ENCODE measurements at regions not wholly inside any gene's neighbourhood (a gene's known extent, or its start where the extent isn't known, plus 50 kb on each side); places are given as distances from the start of the nearest gene placed in this dataset.

DNA sequence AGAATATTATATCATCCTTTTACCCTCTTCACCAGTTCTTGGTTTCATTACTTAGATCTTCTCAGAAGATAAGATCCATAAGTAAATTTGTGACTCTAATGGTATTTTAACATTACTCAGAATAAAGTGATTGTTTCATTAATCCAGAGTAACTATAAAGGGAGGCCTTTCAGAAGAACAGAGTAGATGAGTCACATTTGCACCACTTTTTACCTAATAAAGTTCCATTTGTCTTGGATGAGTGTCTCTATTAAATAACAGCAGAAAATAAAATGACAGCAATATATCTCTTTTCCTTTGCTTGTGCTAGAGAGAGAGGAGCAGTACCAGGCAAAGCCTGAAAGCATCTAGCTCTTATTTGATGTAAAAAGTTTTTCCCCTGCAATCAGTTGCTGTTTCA is 926.5 kb upstream of the CNTNAP5 start:
- no peak for ATAC-seq
- CTCF ChIA-PET = no interaction called here

DNA sequence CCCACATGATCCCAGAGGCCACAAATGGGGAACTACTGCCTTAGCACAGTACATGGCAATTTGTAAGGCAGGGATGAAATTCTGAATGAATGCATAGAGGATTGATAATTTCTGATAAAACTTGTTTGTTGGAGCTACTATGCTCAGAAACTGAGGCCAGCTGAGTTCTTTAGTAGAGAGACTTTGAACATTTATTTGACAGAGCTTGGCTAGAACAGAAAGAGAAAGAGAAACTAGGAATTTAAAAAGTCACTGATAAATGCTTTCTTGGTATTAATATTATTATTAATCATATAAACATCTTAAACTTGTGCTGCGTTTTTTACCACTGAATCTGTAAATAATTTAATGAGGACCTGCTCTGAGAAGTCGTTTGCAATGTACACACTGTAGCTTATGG is 923.7 kb upstream of the CNTNAP5 start:
- no peaks in the 10 kb centered on the region for H3K36me3 Mint-ChIP-seq (ENCODE audit: low read depth)
- DNase-seq = no peak
- H3K4me1 Mint-ChIP-seq (ENCODE audit: low read depth) = no peaks in the 10 kb centered on the region
- ChIA-PET POLR2A (no interaction called here), CTCF (no interaction called here)
- H3K27me3 Mint-ChIP-seq (ENCODE audit: low read depth) = no peaks in the 10 kb centered on the region
- H3K4me3 Mint-ChIP-seq = no peak overlapping the region
- ATAC-seq = no peak
- H3K27ac Mint-ChIP-seq = no peak overlapping the region
- no peaks in the 10 kb centered on the region for H3K9me3 Mint-ChIP-seq (ENCODE audit: insufficient read depth)

More for the DNA sequence above, 926.5 kb upstream of the CNTNAP5 start:
- no peak overlapping the region for H3K27ac Mint-ChIP-seq
- no peak for DNase-seq
- POLR2A ChIA-PET = no interaction called here
- no peaks in the 10 kb centered on the region for H3K27me3 Mint-ChIP-seq (ENCODE audit: low read depth)
- H3K4me3 Mint-ChIP-seq = no peak overlapping the region
- no peaks in the 10 kb centered on the region for H3K9me3 Mint-ChIP-seq (ENCODE audit: insufficient read depth)
- H3K4me1 Mint-ChIP-seq (ENCODE audit: low read depth) = no peaks in the 10 kb centered on the region
- H3K36me3 Mint-ChIP-seq (ENCODE audit: low read depth) = no peaks in the 10 kb centered on the region

- DNase-seq = no peak
- H3K27ac Mint-ChIP-seq = no peak overlapping the region
These were observed 921.2 kb upstream of the CNTNAP5 start for GRCh38 chr2:123103902-123104301.

GRCh38 chr2:123116595-123116994 is 908.5 kb upstream of the CNTNAP5 start:
- CTCF ChIA-PET = no interaction called here
- ATAC-seq (no peak), DNase-seq (no peak)
- no peaks in the 10 kb centered on the region for H3K36me3 Mint-ChIP-seq (ENCODE audit: low read depth)
- H3K27me3 Mint-ChIP-seq (ENCODE audit: low read depth) = no peaks in the 10 kb centered on the region
- H3K27ac Mint-ChIP-seq = no peak overlapping the region
- H3K9me3 Mint-ChIP-seq (ENCODE audit: insufficient read depth) = peaks cover 22% of the 10 kb centered on the region
- no peak overlapping the region for H3K4me3 Mint-ChIP-seq
- H3K4me1 Mint-ChIP-seq (ENCODE audit: low read depth) = no peaks in the 10 kb centered on the region
- POLR2A ChIA-PET = no interaction called here

More at GRCh38 chr2:123103902-123104301, 921.2 kb upstream of the CNTNAP5 start:
- CTCF ChIA-PET = no interaction called here
- no peaks in the 10 kb centered on the region for H3K27me3 Mint-ChIP-seq (ENCODE audit: low read depth)
- H3K9me3 Mint-ChIP-seq (ENCODE audit: insufficient read depth) = no peaks in the 10 kb centered on the region
- H3K36me3 Mint-ChIP-seq (ENCODE audit: low read depth) = no peaks in the 10 kb centered on the region
- H3K4me1 Mint-ChIP-seq (ENCODE audit: low read depth) = no peaks in the 10 kb centered on the region
- no peak overlapping the region for H3K4me3 Mint-ChIP-seq
- ATAC-seq = no peak
- POLR2A ChIA-PET = no interaction called here

GRCh38 chr2:123127236-123127635 is 897.9 kb upstream of the CNTNAP5 start:
- H3K27me3 Mint-ChIP-seq (ENCODE audit: low read depth) = no peaks in the 10 kb centered on the region
- H3K27ac Mint-ChIP-seq = no peak overlapping the region
- no peak for ATAC-seq
- ChIA-PET CTCF (interaction anchor here (0.5 kb wide), 1 partner anchor 379 kb away, joined by 3 read pairs; no protein-coding TSS in a partner anchor), POLR2A (no interaction called here)
- no peaks in the 10 kb centered on the region for H3K4me1 Mint-ChIP-seq (ENCODE audit: low read depth)
- H3K36me3 Mint-ChIP-seq (ENCODE audit: low read depth) = no peaks in the 10 kb centered on the region
- DNase-seq = no peak
- no peak overlapping the region for H3K4me3 Mint-ChIP-seq
- H3K9me3 Mint-ChIP-seq (ENCODE audit: insufficient read depth) = peaks cover 10% of the 10 kb centered on the region

DNA sequence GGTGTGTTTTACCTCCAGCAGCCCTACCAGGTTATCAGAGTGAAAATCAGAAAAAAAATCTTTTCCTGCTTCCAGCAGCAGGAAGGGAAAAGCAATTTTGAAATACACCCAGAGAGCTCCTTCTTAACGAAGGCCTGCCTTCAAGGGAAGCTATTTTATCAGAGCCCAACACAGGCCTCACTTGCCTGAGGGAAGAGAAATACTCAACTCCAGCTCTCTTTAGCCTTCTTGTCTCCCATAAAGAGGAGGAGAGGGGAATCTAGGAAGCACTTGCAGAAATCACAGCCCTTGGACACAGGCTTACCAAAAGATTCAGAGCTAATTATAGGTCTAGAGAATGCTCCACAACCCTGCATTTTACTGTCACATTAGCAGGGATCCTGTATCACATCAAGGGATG is 896.1 kb upstream of the CNTNAP5 start:
- DNase-seq = no peak
- ChIA-PET POLR2A (no interaction called here), CTCF (no interaction called here)
- no peak overlapping the region for H3K27ac Mint-ChIP-seq
- H3K4me3 Mint-ChIP-seq = no peak overlapping the region
- H3K27me3 Mint-ChIP-seq (ENCODE audit: low read depth) = no peaks in the 10 kb centered on the region
- no peak for ATAC-seq
- no peaks in the 10 kb centered on the region for H3K36me3 Mint-ChIP-seq (ENCODE audit: low read depth)
- no peaks in the 10 kb centered on the region for H3K4me1 Mint-ChIP-seq (ENCODE audit: low read depth)
- peaks cover 10% of the 10 kb centered on the region for H3K9me3 Mint-ChIP-seq (ENCODE audit: insufficient read depth)

- ChIA-PET POLR2A (no interaction called here), CTCF (no interaction called here)
- H3K4me3 Mint-ChIP-seq = no peak overlapping the region
- no peaks in the 10 kb centered on the region for H3K36me3 Mint-ChIP-seq (ENCODE audit: low read depth)
- H3K27ac Mint-ChIP-seq = no peak overlapping the region
- ATAC-seq (no peak), DNase-seq (no peak)
- no peaks in the 10 kb centered on the region for H3K4me1 Mint-ChIP-seq (ENCODE audit: low read depth)
- no peaks in the 10 kb centered on the region for H3K27me3 Mint-ChIP-seq (ENCODE audit: low read depth)
- H3K9me3 Mint-ChIP-seq (ENCODE audit: insufficient read depth) = peaks cover 15% of the 10 kb centered on the region
These were observed 888.7 kb upstream of the CNTNAP5 start for GRCh38 chr2:123136419-123136818.

DNA sequence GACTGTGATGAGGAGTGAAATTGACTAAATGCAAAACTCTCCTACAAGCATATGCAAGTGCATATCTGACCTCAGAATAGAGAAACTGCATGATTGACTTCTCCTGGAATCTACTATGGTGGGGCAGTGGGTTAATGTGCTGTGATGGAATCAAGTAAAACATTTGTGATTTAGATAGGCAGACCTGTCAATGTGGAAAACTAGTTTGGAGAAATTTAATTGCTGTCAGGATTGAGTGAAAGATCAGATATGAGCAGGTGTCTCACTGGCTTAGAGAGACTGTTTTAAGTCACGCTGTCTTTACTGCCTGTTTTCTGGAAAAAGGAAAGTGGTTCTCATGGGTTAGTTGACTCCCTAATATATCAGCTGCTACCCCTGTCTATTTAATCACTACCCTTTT is 881.0 kb upstream of the CNTNAP5 start:
- POLR2A ChIA-PET = no interaction called here
- Mint-ChIP-seq H3K4me1 (ENCODE audit: low read depth) (no peaks in the 10 kb centered on the region), H3K9me3 (ENCODE audit: insufficient read depth) (peaks cover 36% of the 10 kb centered on the region), H3K27ac (no peak overlapping the region), H3K4me3 (no peak overlapping the region), H3K27me3 (ENCODE audit: low read depth) (no peaks in the 10 kb centered on the region), H3K36me3 (ENCODE audit: low read depth) (no peaks in the 10 kb centered on the region)
- DNase-seq (no peak), ATAC-seq (no peak)
- CTCF ChIA-PET = no interaction called here

DNA sequence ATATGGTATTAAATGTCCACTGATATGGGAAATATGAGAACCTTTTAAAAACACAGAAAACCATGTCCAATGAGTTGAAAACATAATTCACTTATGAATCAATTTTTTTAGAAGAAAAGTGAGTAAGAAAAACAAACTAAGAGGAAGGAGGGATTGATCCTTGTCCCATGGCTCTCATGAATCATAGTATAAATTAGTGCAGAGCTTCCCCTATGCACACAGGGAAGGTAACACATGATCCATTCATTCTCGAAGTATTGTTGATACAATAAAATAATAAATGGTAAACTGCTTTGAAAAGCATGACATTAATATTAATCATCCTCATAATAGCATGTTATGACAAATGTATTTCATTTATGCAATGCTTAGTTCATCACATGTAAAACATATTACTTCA is 872.0 kb upstream of the CNTNAP5 start:
- no peak for ATAC-seq
- no peak for DNase-seq
- no peak overlapping the region for H3K27ac Mint-ChIP-seq

DNA sequence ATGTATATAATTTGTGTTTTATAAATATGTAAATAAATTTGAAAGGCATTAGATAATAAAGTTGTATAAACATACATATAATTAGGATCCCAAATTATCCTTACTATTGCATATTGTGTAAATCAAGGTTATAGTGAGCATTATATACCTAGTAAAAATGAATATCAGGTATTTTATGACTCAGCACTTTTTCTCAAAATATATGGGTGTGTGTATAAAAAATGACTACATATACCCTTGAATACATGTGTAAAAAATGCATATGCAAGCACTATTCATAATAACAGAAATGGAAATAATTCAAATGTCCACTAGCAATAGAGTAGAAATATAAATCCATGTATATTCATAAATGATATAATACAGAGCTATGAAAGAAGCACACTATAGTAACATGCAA is 870.9 kb upstream of the CNTNAP5 start:
- H3K27me3 Mint-ChIP-seq (ENCODE audit: low read depth) = no peaks in the 10 kb centered on the region
- H3K4me1 Mint-ChIP-seq (ENCODE audit: low read depth) = no peaks in the 10 kb centered on the region
- H3K36me3 Mint-ChIP-seq (ENCODE audit: low read depth) = no peaks in the 10 kb centered on the region
- no peak for ATAC-seq
- ChIA-PET CTCF (no interaction called here), POLR2A (no interaction called here)
- DNase-seq = no peak
- no peak overlapping the region for H3K4me3 Mint-ChIP-seq
- no peak overlapping the region for H3K27ac Mint-ChIP-seq
- peaks cover 7% of the 10 kb centered on the region for H3K9me3 Mint-ChIP-seq (ENCODE audit: insufficient read depth)

More for the DNA sequence above, 872.0 kb upstream of the CNTNAP5 start:
- Mint-ChIP-seq H3K9me3 (ENCODE audit: insufficient read depth) (peaks cover 16% of the 10 kb centered on the region), H3K4me1 (ENCODE audit: low read depth) (no peaks in the 10 kb centered on the region), H3K4me3 (no peak overlapping the region), H3K36me3 (ENCODE audit: low read depth) (no peaks in the 10 kb centered on the region), H3K27me3 (ENCODE audit: low read depth) (no peaks in the 10 kb centered on the region)
- CTCF ChIA-PET = no interaction called here
- POLR2A ChIA-PET = no interaction called here

- DNase-seq = no peak
- no peaks in the 10 kb centered on the region for H3K27me3 Mint-ChIP-seq (ENCODE audit: low read depth)
- no peak overlapping the region for H3K27ac Mint-ChIP-seq
- ChIA-PET POLR2A (no interaction called here), CTCF (no interaction called here)
- H3K4me1 Mint-ChIP-seq (ENCODE audit: low read depth) = no peaks in the 10 kb centered on the region
- no peak for ATAC-seq
- no peaks in the 10 kb centered on the region for H3K36me3 Mint-ChIP-seq (ENCODE audit: low read depth)
- H3K9me3 Mint-ChIP-seq (ENCODE audit: insufficient read depth) = no peaks in the 10 kb centered on the region
- no peak overlapping the region for H3K4me3 Mint-ChIP-seq
These were observed 868.1 kb upstream of the CNTNAP5 start for GRCh38 chr2:123157016-123157415.

DNA sequence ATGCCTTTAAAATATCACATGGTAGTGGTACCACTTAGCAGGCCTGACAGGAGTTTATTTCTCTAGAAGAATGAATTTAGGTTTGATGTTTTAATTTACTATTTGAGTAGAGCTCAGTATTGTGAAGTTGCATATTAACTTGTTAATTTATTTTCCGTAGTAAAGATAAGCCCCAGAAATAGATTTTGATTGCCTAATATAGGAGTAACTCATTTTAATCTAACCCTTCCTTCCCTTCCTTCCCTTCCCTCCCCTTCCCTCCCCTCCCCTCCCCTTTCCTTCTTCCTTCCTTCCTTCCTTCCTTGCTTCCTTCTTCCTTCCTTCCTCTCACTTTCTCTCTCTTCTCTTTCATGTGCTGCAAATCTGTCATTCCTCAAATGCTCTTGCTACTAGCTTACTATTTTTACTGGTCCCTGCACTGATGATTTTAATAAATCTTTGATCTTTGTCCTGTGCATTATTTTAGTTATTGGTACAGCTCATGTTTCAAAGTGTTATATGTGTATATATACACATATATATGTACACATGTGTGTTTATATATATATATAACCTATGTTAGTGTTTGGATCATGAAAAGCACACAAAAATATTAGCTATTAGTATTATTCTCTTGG is 862.6 kb upstream of the CNTNAP5 start:
- no peaks in the 10 kb centered on the region for H3K27me3 Mint-ChIP-seq (ENCODE audit: low read depth)
- ATAC-seq (no peak), DNase-seq (no peak)
- ChIA-PET POLR2A (no interaction called here), CTCF (no interaction called here)
- no peak overlapping the region for H3K27ac Mint-ChIP-seq
- no peak overlapping the region for H3K4me3 Mint-ChIP-seq
- peaks cover 5% of the 10 kb centered on the region for H3K9me3 Mint-ChIP-seq (ENCODE audit: insufficient read depth)
- H3K4me1 Mint-ChIP-seq (ENCODE audit: low read depth) = no peaks in the 10 kb centered on the region
- H3K36me3 Mint-ChIP-seq (ENCODE audit: low read depth) = no peaks in the 10 kb centered on the region

DNA sequence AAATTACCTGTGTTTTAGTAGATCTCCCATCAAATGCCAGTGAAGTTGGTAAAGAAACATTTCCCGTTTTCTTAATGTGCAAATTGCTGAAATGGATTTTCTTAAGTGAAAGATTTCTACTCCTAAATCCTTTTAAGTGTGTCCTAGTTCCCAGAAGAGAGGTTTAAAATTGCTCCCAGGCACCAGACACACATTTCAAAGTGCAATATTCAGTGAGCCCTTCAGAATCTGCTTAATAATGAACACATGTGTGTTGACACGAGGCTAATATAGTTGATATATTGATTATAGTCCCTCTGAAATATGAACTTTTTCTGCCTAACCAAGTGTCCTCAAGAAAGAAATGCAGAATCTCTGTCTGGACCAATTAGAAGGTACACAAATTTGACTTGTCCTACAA is 861.7 kb upstream of the CNTNAP5 start:
- CTCF ChIA-PET = no interaction called here
- Mint-ChIP-seq H3K4me1 (ENCODE audit: low read depth) (no peaks in the 10 kb centered on the region), H3K4me3 (no peak overlapping the region), H3K27me3 (ENCODE audit: low read depth) (no peaks in the 10 kb centered on the region), H3K27ac (no peak overlapping the region), H3K36me3 (ENCODE audit: low read depth) (no peaks in the 10 kb centered on the region), H3K9me3 (ENCODE audit: insufficient read depth) (peaks cover 5% of the 10 kb centered on the region)
- ATAC-seq (no peak), DNase-seq (no peak)
- POLR2A ChIA-PET = no interaction called here

All from activated CD8-positive, alpha-beta T cell treated with anti-CD3 and anti-CD28 coated beads, Interleukin-2, amount 10 ng/mL, durations not matched to agents 7 days and 5 days (primary cell).